ENCODE measurements at regions not wholly inside any gene's neighbourhood (a gene's known extent, or its start where the extent isn't known, plus 50 kb on each side); places are given as distances from the start of the nearest gene placed in this dataset.

DNA sequence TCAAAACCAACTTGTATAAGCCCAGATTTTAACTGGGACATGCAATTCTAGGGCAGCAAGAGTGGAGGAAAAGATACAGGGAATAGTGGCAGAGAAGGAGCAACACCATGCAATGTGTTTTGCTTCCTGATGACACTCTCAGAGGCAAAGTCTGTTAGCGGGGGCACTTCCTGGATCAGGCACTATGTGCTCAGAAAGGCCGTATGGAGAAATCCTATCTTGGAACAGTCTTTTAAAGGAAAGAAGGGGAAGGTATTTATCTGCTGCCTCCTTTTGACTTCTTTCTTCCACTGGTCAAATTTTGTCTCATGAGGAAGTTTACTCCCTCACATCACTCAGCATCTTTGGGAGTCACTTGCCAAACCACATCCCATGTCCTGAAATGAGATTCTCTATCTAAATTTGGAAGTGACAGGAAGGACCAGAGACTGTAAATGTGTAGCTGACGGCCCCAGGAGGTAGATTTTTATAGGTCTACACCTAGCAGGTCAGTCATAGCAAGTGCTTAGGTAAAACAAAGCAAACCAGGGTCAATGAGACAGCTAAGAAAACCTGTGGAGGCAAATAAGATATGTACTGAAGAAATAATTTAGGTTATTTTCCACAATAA is 91.7 kb upstream of the ELOVL5 start (continued):
- TF ChIP-seq, protein P1, sequence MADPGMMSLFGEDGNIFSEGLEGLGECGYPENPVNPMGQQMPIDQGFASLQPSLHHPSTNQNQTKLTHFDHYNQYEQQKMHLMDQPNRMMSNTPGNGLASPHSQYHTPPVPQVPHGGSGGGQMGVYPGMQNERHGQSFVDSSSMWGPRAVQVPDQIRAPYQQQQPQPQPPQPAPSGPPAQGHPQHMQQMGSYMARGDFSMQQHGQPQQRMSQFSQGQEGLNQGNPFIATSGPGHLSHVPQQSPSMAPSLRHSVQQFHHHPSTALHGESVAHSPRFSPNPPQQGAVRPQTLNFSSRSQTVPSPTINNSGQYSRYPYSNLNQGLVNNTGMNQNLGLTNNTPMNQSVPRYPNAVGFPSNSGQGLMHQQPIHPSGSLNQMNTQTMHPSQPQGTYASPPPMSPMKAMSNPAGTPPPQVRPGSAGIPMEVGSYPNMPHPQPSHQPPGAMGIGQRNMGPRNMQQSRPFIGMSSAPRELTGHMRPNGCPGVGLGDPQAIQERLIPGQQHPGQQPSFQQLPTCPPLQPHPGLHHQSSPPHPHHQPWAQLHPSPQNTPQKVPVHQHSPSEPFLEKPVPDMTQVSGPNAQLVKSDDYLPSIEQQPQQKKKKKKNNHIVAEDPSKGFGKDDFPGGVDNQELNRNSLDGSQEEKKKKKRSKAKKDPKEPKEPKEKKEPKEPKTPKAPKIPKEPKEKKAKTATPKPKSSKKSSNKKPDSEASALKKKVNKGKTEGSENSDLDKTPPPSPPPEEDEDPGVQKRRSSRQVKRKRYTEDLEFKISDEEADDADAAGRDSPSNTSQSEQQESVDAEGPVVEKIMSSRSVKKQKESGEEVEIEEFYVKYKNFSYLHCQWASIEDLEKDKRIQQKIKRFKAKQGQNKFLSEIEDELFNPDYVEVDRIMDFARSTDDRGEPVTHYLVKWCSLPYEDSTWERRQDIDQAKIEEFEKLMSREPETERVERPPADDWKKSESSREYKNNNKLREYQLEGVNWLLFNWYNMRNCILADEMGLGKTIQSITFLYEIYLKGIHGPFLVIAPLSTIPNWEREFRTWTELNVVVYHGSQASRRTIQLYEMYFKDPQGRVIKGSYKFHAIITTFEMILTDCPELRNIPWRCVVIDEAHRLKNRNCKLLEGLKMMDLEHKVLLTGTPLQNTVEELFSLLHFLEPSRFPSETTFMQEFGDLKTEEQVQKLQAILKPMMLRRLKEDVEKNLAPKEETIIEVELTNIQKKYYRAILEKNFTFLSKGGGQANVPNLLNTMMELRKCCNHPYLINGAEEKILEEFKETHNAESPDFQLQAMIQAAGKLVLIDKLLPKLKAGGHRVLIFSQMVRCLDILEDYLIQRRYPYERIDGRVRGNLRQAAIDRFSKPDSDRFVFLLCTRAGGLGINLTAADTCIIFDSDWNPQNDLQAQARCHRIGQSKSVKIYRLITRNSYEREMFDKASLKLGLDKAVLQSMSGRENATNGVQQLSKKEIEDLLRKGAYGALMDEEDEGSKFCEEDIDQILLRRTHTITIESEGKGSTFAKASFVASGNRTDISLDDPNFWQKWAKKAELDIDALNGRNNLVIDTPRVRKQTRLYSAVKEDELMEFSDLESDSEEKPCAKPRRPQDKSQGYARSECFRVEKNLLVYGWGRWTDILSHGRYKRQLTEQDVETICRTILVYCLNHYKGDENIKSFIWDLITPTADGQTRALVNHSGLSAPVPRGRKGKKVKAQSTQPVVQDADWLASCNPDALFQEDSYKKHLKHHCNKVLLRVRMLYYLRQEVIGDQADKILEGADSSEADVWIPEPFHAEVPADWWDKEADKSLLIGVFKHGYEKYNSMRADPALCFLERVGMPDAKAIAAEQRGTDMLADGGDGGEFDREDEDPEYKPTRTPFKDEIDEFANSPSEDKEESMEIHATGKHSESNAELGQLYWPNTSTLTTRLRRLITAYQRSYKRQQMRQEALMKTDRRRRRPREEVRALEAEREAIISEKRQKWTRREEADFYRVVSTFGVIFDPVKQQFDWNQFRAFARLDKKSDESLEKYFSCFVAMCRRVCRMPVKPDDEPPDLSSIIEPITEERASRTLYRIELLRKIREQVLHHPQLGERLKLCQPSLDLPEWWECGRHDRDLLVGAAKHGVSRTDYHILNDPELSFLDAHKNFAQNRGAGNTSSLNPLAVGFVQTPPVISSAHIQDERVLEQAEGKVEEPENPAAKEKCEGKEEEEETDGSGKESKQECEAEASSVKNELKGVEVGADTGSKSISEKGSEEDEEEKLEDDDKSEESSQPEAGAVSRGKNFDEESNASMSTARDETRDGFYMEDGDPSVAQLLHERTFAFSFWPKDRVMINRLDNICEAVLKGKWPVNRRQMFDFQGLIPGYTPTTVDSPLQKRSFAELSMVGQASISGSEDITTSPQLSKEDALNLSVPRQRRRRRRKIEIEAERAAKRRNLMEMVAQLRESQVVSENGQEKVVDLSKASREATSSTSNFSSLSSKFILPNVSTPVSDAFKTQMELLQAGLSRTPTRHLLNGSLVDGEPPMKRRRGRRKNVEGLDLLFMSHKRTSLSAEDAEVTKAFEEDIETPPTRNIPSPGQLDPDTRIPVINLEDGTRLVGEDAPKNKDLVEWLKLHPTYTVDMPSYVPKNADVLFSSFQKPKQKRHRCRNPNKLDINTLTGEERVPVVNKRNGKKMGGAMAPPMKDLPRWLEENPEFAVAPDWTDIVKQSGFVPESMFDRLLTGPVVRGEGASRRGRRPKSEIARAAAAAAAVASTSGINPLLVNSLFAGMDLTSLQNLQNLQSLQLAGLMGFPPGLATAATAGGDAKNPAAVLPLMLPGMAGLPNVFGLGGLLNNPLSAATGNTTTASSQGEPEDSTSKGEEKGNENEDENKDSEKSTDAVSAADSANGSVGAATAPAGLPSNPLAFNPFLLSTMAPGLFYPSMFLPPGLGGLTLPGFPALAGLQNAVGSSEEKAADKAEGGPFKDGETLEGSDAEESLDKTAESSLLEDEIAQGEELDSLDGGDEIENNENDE (IDR thresholded peaks at IDR 0.05; ENCODE audit: insufficient replicate concordance, low read length), result no peak
- TF ChIP-seq CHD2 (IDR thresholded peaks at IDR 0.05; ENCODE audit: low read length), result no peak
- no peak for TF ChIP-seq TEAD4 (IDR thresholded peaks at IDR 0.05; ENCODE audit: low read depth, low read length)

Data from H1 (cell line).